HuH-7.5 (cell line): ENCODE measurements at regions not wholly inside any gene's neighbourhood (a gene's known extent, or its start where the extent isn't known, plus 50 kb on each side); places are given as distances from the start of the nearest gene placed in this dataset.
A peak's percentile ranks its signal among the peaks of the same experiment; 100 is the strongest.
"Not testable (repeated sequence)": the region's sequence is repeated elsewhere in the genome, so short reads cannot be mapped to it uniquely, and the experiment has no call there.

ENCODE experiments used
- DNase-seq: peaks from one replicate; pipeline ENCODE4 v3.0.0; 2011; ENCODE audit warnings: low spot score

DNA sequence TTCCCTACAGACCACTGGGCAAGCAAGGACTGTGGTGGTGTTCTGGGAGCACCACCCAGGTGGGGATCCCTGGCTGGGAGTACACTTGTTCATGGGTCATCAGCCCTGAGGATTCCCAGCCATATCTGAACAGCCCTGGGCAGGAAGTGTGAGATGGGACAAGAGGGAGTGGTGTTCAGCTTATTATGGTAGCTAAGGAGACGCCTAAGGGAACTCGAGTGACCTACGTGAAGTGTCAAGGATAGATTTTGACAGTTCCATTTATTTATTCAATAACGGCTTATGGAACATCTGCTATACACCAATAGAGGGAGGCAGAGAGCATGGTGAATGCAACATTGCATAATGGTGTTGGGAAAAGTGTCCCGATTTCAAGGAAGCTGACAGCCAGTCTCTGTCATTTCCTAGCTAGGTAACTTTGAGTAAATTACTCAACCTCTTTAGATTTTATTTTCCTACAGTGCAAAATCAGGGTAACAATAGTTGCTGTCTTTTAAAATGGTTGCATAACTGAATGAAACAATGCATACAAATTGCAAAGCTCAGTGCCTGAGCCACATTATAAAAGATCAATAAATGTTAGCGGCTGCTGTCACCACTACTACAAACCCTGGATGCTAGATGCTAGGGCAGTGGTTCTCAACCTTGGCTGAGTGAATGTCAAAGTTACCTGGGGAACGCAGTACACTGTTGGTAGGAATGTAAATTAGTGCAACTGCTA, 534.1 kb downstream of the GRIN2A start:
- DNase-seq = peak; percentile 7

DNA sequence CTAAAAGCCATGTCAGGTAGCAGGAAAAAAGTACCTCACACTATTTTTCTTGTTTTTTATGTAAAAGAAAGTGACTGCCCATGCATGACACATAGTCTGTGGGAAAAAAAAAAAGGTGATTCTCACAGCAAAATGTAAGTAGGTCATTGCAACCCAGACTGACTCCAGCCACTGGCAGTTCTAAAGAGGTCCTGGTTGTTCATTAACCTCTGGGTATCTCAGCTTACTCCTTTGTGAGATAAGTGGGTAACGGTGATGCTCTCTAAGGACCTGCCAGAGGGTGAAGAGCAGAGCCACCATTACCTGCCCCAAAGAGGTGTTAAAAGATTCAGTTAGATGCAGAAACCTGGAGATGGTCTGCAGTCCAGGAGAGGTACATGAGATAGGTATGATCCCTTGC, 531.9 kb downstream of the GRIN2A start:
- DNase-seq = no peak

DNA sequence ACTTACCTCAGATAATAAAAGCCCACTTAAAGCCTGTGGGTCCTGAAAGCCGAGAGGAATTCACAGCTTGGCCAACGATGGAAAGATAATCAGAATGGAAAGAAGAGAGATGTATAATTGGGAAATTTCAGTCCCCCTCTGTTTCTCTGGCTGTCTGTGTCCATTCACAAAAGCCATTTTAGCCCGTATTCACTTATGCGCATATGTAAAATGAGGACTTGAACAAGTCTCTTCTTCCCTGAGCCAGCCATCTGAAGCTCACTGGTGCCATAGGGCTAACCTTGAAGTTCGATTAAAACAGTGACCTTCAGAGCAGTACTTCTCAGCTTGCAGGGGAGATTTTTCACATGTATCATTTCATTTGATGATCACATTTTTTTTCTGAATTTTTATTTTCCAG, 527.2 kb downstream of the GRIN2A start:
- DNase-seq = no peak

DNA sequence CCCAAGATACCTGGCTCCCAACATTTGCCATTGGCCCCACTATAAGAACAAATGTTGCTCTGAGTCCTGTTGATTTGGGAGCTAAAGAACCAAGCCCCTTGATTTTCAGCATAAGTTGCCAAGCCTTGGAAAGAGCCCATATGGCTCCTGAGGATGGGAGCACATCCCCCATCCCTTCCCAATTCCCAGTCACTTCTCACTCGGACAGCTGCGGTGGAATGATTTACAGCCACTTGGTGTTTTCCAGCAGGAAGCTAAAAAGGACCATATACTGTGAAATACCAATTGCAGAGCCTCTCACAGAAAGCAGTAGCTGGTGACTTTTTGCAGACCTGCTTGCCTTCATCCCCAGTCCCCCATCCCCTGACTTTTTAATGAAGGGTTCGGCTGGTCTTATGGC, 524.6 kb downstream of the GRIN2A start:
- DNase-seq = no peak

DNA sequence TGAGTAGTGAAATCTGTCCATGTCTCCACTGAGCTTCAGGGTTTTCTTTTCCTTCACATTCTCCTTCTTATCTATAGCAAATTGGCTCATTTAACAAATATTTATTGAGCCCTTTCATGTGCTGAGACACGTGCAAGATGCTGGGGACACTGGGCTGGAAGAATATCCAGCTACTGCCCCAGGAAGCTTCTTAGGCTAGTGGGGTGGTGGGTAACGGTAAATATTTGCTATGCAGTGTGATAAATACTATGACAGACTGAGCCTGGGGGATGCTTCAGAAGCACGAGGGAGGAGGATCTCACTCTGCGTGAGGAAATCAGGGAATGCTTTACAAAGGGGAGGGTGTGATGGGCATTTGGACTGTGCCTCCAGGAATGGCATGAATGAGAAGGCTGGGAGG, 524.1 kb downstream of the GRIN2A start:
- no peak for DNase-seq

DNA sequence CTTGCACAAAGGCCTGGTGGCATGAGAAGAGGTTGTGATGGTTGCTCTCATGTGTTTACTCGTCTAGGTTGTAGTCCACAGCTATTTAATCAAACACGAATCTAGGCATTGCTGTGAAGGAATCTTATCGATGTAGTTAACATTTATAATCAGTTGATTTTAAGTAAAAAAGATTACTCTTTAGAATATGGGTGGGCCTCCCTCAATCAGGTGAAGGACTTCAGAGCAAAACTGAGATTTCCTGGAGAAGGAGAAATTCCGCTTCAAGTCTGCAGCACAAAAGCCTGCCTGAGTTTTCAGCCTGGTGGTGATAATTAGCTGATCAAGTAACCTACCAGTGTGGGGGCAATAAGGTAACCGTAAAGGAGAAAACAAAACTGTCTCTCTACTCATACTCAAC, 523.6 kb downstream of the GRIN2A start:
- no peak for DNase-seq

DNA sequence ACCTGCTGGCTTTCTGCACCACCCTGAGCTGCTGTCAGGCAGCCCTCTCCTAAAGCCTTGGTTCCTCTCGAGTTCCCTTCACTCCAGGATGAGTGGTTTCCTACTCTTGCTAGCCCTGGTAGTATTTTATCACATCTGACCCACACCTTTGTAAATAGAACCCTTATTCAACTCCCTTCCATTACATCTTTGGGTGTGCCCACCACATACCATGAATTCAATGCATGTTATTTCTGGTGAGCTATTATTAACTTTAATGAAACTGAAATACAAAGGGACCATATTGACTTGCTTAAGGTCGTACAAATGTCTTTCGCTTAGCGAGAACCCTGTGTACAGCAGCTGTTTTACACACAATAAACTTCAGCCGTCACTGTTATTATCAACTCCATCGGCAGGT, 521.3 kb downstream of the GRIN2A start:
- DNase-seq = no peak

DNA sequence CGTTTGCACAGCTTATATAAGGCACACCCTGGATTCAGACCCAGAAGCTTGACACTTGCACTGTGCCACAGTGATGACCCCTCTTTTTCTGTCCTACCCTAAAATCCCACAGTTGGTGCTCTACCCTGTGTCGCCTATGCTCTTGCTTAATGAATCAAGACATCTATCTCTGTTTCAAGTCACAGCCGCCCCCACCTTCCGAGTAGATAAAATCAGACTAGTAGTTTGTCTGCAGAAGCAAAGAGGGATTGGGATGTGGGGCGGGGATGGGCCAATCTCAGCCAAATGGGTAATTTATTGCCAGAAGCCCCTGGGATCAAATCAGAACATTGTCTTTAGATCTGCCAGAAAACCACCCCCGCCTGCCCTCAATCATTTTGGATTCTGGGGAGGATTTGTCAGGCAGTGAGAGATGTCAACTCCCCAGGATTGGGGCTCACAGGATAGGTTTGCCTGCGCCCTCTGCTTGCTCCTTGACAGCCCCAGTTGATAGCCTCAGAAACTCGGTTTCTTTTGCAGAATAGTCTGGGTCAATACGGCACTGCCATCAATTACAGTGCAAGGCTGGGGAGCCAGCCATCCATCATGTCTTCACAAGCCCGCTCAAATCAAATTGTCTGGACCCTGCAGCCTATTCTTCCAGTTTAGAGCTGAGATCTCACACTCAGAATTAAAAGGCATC, 520.8 kb downstream of the GRIN2A start:
- DNase-seq = no peak

DNA sequence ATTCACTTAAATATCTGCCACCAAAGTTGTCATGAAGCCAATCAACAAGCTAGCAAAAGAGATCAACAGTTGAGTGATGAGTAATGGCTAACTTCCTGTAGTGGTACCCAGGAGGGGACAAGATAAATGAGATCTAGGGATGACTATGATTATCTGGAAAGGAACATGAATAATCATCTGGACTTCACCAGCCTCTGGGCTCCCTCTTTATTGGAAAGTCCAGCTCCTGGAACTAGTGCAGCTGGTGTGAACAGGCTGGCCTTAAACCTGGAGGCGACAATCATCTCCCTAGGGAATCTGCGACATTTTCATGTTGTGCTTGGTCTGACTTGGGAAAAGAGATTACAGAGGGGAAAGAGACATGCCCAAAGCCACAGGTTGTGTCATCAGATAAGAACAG, 518.6 kb downstream of the GRIN2A start:
- no peak for DNase-seq

DNA sequence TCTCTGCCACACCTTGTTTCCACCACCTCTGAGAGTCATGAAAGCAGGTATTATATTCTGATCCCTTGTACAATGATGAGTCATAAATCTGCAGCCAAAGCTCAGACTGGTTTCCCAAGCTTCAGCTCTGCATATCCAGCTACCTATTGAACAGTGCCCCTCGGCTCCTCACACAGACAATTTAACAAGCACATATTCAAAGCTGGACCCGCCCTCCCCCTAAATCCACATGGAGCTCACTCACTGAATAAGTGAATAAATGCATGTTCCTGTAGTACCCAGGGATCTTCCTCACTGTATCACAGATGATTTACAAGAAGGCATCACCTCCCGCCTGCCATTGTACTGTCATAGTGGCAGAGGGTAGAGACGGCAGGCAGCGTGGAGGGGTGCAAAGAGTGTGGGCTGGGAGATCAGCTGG, 516.4 kb downstream of the GRIN2A start:
- no peak for DNase-seq

DNA sequence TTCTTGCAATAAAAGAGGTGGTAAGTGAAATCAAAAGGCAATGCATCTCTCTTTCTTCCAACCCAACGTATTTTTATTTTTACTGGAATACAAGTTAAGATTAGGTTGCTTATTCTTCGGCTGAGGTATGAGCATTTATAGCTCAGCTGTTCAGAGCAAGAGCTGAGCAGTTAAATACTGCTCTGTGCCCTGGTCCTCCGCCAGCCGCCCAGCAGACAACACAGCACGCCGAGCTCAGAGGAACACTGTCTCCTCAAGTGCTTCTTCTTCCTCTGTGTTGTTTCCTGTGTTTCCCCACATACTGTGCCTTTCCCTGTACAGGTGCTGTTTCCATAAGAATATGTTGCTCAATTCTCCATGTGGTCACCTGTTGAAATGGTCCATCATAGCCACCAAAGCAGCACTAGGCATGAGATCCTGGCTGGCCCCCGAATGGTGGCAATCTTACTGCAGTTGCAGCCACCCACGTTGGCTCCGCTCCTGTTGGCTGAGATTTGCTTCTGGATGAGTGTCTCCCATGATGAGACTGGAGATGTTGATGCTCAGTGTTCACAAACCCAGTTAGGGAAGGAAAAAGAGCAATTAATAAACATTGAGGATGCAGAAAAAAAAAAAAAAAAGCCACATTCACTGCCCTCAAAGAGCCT, 515.3 kb downstream of the GRIN2A start:
- no peak for DNase-seq

DNA sequence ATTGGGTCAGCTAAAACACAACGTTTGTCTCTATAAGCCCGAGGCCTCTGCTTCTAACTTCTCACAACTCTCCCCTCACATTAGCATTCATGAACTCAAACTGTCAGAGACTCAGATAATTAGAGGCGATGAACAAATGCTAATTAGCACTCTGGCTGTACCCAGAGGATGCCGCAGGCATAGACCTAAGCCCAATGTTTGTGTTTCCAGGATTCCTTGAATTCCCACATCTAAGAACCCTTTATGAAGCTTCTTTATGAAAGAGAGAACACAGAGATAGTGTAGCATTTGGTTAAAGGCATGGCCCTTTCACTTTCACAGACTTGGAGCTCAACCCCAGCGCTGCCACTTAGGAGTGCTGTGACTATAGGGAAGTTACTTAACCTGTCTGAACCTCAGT, 512.2 kb downstream of the GRIN2A start:
- DNase-seq = no peak

DNA sequence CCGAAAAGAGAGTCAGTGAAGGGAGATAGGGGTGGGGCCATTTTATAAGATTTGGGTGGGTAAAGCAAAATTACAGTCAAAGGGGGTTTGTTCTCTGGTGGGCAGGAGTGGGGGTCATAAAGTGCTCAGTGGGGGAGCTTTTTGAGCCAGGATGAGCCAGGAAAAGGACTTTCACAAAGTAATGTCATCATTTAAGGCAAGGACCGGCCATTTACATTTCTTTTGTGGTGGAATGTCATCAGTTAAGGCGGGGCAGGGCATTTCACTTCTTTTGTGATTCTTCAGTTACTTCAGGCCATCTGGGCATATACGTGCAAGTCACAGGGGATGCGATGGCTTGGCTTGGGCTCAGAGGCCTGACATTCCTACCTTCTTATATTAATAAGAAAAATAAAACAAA, 511.6 kb downstream of the GRIN2A start:
- DNase-seq = not testable (repeated sequence)

DNA sequence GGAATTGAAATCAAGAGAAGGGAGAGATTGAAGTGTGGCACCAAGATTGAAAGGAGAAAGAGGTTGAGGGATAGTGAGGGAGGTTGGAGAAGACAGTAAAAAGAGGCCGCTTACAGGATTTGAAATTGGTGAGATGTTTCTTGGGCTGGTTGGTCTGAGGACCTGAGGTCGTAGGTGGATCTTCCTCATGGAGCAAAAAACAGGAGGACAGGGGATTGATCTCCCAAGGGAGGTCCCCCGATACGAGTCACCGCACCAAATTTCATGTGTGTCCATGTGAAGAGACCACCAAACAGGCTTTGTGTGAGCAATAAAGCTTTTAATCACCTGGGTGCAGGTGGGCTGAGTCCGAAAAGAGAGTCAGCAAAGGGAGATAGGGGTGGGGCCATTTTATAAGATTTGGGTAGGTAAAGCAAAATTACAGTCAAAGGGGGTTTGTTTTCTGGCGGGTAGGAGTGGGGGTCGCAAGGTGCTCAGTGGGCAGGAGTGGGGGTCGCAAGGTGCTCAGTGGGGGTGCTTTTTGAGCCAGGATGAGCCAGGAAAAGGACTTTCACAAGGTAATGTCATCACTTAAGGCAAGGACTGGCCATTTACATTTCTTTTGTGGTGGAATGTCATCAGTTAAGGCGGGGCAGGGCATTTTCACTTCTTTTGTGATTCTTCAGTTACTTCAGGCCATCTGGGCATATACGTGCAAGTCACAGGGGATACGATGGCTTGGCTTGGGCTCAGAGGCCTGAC, 505.5 kb downstream of the GRIN2A start:
- DNase-seq = not testable (repeated sequence)

DNA sequence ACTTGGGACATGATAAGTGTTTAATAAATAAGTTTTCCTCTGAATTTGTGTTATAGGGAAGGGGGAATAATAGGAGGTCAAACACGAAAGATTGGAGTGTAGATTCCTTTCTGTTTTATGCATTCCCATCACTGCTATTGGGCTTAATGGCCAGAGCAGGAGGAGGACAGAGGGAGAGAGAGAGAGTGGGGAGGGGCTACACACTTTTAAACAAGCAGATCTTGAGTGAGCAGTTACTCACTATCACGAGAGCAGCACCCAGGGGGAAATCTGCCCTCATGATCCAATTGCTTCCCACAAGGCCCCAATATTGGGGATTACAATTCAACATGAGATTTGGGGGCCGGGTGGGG, 505.0 kb downstream of the GRIN2A start:
- no peak for DNase-seq

DNA sequence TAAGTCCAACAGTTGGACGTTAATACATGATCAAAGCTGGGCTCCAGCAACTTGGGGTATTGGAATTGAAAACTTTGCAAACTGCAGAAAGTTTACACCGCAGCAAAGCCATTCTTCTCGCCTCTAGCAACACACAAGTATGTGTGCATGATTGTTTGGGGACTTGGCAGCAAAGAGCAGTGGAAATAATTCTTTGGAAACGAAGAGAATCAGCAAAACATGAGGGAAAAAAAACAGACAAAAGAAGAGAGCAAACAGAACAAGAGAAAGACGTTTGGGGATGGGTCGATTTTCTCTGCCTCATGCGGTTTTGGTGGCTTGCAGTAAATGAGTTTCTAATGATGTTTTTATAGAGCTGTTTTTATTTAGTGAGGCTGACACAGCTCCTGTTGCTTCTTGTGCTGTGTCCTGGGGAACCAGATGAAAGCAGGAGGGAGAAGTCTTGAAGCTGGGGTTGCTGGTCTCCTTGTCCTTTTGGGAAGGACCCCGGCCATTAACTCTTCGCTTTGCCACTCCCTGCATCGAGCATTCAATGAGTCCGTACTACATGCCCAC, 502.9 kb downstream of the GRIN2A start:
- DNase-seq = no peak

DNA sequence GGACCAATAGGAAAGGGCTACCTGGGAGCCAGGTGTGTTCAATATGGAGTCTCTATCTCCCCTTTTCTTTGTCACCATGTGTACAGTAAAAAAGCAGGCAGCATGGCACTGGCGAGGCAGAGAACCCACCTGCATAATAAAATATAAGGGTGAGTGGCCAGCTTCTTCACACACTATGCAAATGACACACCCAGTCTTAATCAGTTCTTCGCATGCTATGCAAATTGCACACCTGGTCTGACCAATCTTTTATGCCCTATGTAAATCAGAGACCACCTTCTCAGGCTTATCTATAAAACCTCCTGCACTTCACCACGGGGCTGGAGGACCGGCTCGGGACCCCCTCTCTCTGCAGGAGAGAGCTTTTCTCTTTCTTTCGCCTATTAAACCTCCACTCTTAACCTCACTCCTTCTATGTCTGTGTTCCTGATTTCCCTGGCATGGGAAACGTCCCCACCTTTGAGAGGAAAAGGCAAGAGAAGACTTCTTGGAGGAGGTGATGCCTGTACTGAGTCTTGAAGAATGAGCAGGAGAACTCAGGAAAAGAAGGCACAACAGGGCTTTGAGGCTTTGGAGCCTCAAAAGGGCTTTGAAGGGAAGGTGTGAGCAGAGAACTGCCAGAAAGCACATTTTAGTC, 502.1 kb downstream of the GRIN2A start:
- DNase-seq = no peak

DNA sequence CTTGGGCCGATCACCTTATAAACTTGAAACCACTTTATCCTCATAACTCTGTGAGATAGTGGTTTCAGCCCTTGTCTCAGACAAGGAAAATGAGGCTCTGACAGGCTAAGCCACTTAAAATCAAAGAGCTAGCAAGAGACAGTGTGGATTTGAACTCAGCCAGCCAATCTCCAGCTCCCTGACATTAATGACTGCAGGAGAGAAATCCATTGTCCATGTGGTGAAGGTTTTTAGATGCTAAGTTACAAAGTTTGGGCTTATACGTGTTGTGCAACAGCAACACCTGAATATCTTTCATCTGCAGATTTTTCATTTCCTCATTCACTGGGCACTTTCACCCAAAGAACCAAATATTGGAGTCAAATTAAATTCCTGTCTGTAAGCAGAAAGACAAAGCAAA, 501.3 kb downstream of the GRIN2A start:
- DNase-seq = no peak

DNA sequence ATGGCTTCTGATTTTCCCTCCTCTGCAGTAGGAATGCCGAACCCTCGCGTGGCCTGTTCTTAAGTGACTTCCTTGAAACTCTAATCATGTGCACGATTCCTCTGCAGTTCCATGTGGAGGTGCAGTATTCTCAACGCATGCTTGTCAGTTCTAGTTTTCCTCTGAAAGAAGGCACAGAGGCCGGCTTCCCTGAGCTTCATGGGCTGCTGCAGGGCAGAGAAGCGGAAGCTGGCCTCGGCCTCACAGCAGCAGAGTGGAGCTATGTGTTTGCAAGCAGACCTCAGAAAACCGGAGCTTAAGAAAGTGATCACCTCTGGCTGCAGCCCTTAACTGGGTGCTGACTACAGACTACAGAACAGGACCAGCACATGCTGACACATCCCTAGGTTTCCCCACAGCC, 500.7 kb downstream of the GRIN2A start:
- DNase-seq = no peak

DNA sequence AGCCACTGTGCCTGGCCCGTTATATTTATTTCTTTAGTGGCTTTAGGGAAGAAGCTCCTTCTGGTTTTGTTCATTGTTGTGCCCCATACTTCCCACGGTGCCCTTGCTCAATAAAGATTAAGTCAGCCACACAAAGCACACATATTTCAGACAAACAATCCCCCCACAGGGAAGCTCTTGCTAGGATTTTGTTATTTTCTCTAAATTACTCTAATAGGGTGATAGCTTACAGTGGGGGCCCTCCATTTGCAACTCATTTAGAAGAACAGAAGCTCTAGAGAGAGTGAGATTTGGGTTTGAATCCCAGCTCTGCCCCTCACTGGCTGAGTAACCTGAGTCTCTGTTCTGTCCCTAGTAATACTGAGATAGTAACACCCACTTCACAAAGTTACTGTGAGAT, 499.9 kb downstream of the GRIN2A start:
- no peak for DNase-seq

DNA sequence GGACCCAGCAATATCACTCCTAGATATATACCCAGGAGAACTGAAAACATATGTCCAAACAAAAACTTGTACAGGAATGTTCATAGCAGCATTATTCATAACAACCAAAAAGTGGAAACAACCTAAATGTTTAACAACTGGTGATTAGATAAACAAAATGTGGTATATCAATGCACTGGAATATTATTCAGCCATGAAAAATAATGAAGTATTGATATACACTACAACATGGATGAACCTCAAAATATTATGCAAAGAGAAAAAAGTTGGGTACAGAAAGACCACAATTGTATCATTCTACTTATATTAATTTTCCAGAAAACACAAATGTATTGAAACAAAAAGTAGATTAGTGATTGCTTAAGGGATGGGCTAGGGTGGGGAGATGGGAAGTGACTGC, 498.6 kb downstream of the GRIN2A start:
- no peak for DNase-seq

DNA sequence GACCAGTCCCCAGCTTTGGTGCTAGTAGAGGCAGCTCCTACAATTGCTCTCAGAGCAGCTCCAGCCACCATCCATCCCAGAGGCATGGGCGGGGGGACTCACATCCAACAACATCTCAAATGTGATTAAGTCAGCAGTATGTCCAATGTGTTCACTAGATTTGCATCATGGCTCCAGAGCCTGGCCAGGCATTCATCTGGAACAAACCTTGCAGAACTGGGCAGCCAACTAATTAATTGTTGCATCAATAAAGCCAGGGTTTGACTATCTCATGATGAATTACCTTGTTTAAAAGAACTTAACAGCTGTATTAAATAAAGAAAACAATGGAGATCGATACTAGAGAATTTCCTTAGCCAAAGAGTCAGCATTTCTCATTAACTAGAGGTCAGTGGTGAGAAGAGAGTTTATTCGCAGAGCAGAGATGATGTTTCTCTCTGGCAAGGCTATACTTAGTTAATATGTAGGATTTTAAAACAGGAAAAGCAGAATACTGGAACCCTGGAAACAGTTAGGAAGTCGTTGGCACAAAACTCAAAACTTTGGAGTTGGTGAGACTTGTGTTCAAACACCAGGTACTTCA, 494.4 kb downstream of the GRIN2A start:
- DNase-seq = no peak
